ENCODE measurements at regions not wholly inside any gene's neighbourhood (a gene's known extent, or its start where the extent isn't known, plus 50 kb on each side); places are given as distances from the start of the nearest gene placed in this dataset.

- Mint-ChIP-seq H3K36me3 (ENCODE audit: low read depth) (no peaks in the 10 kb centered on the region), H3K4me3 (no peak overlapping the region), H3K9me3 (no peaks in the 10 kb centered on the region), H3K27me3 (ENCODE audit: low read depth) (no peaks in the 10 kb centered on the region), H3K27ac (ENCODE audit: unreplicated experiment) (peak overlapping the region; percentile 27), H3K4me1 (peaks cover 36% of the 10 kb centered on the region)
- TF ChIP-seq, protein P1, sequence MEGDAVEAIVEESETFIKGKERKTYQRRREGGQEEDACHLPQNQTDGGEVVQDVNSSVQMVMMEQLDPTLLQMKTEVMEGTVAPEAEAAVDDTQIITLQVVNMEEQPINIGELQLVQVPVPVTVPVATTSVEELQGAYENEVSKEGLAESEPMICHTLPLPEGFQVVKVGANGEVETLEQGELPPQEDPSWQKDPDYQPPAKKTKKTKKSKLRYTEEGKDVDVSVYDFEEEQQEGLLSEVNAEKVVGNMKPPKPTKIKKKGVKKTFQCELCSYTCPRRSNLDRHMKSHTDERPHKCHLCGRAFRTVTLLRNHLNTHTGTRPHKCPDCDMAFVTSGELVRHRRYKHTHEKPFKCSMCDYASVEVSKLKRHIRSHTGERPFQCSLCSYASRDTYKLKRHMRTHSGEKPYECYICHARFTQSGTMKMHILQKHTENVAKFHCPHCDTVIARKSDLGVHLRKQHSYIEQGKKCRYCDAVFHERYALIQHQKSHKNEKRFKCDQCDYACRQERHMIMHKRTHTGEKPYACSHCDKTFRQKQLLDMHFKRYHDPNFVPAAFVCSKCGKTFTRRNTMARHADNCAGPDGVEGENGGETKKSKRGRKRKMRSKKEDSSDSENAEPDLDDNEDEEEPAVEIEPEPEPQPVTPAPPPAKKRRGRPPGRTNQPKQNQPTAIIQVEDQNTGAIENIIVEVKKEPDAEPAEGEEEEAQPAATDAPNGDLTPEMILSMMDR (conservative IDR thresholded peaks at IDR 0.05) = no peak
- no peak for DNase-seq (ENCODE audit: low read depth, low spot score)
Observed at GRCh38 chr20:50338479-50339391, 148.1 kb downstream of the CEBPB start.

DNA sequence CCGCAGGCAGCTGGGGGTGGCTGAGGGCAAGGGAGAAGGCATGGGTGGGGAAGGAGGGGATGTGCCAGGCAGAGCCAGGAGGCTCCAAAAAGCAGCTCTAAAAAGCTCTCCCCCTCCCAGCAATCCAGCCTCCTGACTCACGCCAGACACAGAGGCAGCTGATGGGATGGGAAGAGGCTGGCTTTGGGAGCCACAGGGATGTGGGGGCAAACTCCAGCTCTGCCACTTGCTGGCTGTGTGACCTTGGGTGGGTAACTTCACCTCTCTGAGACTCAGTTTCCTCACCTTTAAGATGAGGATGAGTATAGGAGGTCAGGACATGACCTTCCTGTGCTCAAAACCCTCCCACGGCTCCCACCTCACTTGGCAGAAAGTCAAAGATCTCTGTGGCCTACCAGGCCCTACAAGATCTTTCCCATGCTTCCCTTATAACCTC, 148.9 kb downstream of the CEBPB start:
- Mint-ChIP-seq H3K36me3 (ENCODE audit: low read depth) (no peaks in the 10 kb centered on the region), H3K9me3 (no peaks in the 10 kb centered on the region), H3K4me1 (peaks cover 29% of the 10 kb centered on the region), H3K27me3 (ENCODE audit: low read depth) (no peaks in the 10 kb centered on the region), H3K4me3 (no peak overlapping the region), H3K27ac (ENCODE audit: unreplicated experiment) (no peak overlapping the region)
- TF ChIP-seq, protein P1 (conservative IDR thresholded peaks at IDR 0.05) = no peak
- no peak for DNase-seq (ENCODE audit: low read depth, low spot score)

DNA sequence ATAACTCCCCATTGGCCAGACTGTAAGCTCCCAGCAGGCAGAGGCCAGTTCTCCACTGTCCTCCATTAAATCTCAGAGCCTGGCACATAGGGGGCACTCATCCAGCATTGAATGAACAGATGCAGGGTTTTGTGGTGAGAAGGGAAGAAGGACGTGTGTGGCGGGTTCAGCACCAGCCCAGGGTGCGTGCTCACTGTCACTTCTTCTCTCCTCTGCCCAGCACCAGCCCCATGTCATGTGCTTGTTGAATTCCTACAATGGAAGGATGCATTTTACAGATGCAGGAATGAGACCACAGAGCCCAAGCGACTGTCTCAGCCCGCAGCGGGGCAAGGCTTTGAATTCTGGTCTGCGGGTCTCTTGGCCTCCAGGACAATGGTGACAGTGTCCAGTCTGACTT, 149.9 kb downstream of the CEBPB start:
- Mint-ChIP-seq H3K27me3 (ENCODE audit: low read depth) (no peaks in the 10 kb centered on the region), H3K36me3 (ENCODE audit: low read depth) (no peaks in the 10 kb centered on the region), H3K9me3 (no peaks in the 10 kb centered on the region), H3K27ac (ENCODE audit: unreplicated experiment) (no peak overlapping the region), H3K4me3 (no peak overlapping the region), H3K4me1 (peaks cover 25% of the 10 kb centered on the region)
- no peak for DNase-seq (ENCODE audit: low read depth, low spot score)
- TF ChIP-seq, protein P1 (conservative IDR thresholded peaks at IDR 0.05) = no peak

DNA sequence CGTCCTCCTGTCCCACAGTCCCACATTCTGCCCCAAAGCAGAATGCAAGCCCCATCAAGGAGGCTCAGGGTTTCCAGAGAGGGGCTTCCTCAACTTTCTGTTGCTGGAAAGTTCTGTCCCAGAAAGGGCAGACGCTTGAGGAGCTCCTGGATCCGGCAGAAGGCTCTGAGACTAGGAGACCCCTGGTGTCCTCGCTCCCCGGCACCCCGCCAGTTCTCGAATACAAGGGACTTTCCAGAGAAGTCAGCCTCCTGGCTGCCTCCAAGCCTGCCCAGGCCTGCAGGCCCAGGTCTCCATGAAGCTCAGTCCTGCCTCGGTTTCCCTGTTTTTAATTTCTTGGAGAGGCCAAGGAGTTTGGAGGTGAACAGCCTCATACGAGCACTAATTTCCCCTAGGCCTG, 150.4 kb downstream of the CEBPB start:
- H3K36me3 Mint-ChIP-seq (ENCODE audit: low read depth) = no peaks in the 10 kb centered on the region
- H3K9me3 Mint-ChIP-seq = no peaks in the 10 kb centered on the region
- peaks cover 25% of the 10 kb centered on the region for H3K4me1 Mint-ChIP-seq
- no peak overlapping the region for H3K4me3 Mint-ChIP-seq
- TF ChIP-seq, protein P1 (conservative IDR thresholded peaks at IDR 0.05) = no peak
- no peak for DNase-seq (ENCODE audit: low read depth, low spot score)
- H3K27me3 Mint-ChIP-seq (ENCODE audit: low read depth) = no peaks in the 10 kb centered on the region
- H3K27ac Mint-ChIP-seq (ENCODE audit: unreplicated experiment) = no peak overlapping the region

DNA sequence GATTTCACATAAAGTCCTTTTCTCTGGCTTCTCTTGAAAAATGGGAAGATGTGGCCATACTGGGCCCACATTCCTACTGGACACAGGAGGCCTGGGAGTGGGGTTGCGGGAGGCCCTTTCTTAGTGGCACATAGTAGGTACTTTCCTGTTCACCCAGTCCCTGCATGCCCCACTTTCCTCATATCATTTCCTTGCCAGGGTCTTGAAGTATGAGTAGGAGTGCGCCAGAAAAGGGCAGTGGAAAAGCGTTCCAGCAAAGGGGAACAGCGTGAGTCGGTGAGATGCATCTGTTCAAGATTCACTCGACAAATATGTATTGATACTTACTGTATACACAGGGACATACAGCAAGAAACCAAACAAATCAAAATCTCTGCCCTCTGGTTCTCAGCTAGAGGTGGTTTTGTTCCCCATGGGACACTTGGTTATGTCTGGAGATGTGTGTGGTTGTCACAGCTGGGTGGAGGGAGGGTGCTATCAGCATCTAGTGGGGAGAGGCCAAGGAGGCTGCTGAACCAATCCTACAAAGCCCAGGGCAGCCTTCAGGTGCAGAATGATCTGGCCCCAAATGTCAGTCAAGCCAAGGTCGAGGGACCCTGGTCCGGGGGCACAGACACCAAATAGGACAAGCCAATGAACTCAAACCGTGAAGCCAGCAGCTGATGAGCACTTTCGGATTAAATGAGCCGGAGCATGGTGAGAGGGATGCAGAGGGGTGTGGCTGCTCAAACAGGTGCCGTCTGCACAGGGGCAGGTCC, 151.4 kb downstream of the CEBPB start:
- no peak overlapping the region for H3K27ac Mint-ChIP-seq (ENCODE audit: unreplicated experiment)
- no peak overlapping the region for H3K4me3 Mint-ChIP-seq
- H3K9me3 Mint-ChIP-seq = no peaks in the 10 kb centered on the region
- no peak for DNase-seq (ENCODE audit: low read depth, low spot score)
- TF ChIP-seq, protein P1 (conservative IDR thresholded peaks at IDR 0.05) = no peak
- H3K4me1 Mint-ChIP-seq = peaks cover 30% of the 10 kb centered on the region
- no peaks in the 10 kb centered on the region for H3K36me3 Mint-ChIP-seq (ENCODE audit: low read depth)
- no peaks in the 10 kb centered on the region for H3K27me3 Mint-ChIP-seq (ENCODE audit: low read depth)

All from neural crest cell (in vitro differentiated cells).